ENCODE measurements at regions not wholly inside any gene's neighbourhood (a gene's known extent, or its start where the extent isn't known, plus 50 kb on each side); places are given as distances from the start of the nearest gene placed in this dataset.

DNA sequence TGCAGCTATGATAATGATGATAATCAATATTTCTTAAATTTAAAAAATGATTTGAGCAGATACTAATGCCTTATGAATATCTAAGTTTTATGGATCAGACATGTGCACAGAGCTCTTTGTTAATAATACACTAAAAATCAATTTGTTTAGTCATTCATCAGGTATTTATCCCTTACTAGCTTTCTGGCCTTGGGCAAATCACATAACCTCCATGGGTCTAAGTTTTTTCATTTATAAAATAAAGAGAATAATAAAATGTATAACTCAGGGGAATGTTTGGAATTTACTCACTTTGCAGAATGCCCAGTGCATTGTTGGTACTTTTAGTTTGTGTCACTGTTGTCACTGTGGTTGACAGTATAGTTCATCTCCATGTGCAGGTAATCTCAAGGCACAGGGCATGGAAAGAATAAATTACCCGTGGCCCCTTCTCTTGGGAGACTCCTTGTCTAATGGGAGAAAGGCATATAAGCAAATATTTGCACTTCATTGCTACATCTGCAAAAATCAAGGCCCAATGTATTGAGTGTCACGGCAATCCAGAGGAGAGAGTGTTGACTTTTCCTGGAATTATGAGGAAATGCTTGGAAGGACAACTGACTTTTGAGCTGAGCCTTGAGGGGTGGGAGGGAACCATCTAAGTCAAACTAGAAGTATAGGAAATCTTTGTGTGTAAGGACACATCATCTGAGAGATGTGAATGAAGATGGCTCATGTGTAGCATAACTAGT, 64.7 kb upstream of the CTTNBP2 start:
- no peak for TF ChIP-seq CTCF (IDR thresholded peaks at IDR 0.05)
- TF ChIP-seq POLR2A (IDR thresholded peaks at IDR 0.05), result no peak
- TF ChIP-seq EP300 (IDR thresholded peaks at IDR 0.05), result no peak
